ENCODE measurements at regions not wholly inside any gene's neighbourhood (a gene's known extent, or its start where the extent isn't known, plus 50 kb on each side); places are given as distances from the start of the nearest gene placed in this dataset.

GRCh38 chr7:32251659-32252058, 181.5 kb upstream of the PDE1C start:
- Histone ChIP-seq H3K4me2 (no peak overlapping the region), H3K9me3 (no peaks in the 10 kb centered on the region), H3K36me3 (replicated peaks in 1 of 2; ENCODE audit: control insufficient read depth in 1 of 2, insufficient read depth in 2 of 2, low read length in 1 of 2) (no peaks in the 10 kb centered on the region), H4K20me1 (ENCODE audit: insufficient read depth) (no peaks in the 10 kb centered on the region), H3K9ac (no peak overlapping the region), H3F3A (replicated peaks; ENCODE audit: insufficient read depth) (no peaks in the 10 kb centered on the region), H3K79me2 (ENCODE audit: insufficient read depth) (no peaks in the 10 kb centered on the region), H3K9me2 (no peaks in the 10 kb centered on the region), H3K27me3 (ENCODE audit: insufficient read depth) (peaks cover 16% of the 10 kb centered on the region; the same call in 1 of the 2 replicates), H3K4me1 (ENCODE audit: control insufficient read depth in 1 of 2, insufficient read depth in 2 of 2, low read depth in 1 of 2, low read length in 1 of 2) (no peaks in the 10 kb centered on the region), H2AFZ (ENCODE audit: low read depth) (no peak overlapping the region), H3K4me3 (ENCODE audit: low read depth in 2 of 2, low read length in 1 of 2) (no peak overlapping the region), H3K27ac (ENCODE audit: low read depth in 2 of 2, low read length in 1 of 2) (no peak overlapping the region)
- CTCF ChIA-PET = interaction anchor here (0.7 to 1.8 kb wide), 2 partner anchors 41 to 227 kb away, joined by 3 to 4 read pairs; no protein-coding TSS in a partner anchor
- POLR2A ChIA-PET = no interaction called here
- no peak for TF ChIP-seq FOSL2 (IDR thresholded peaks at IDR 0.05; ENCODE audit: borderline replicate concordance, low read depth)
- no peak for TF ChIP-seq RXRA (IDR thresholded peaks at IDR 0.05; ENCODE audit: borderline replicate concordance, low read depth)
- TF ChIP-seq POLR2AphosphoS5 (IDR thresholded peaks at IDR 0.05; ENCODE audit: low read depth, low read length) = no peak
- no peak for TF ChIP-seq RFX5 (IDR thresholded peaks at IDR 0.05; ENCODE audit: low read length)
- no peak for DNase-seq

DNA sequence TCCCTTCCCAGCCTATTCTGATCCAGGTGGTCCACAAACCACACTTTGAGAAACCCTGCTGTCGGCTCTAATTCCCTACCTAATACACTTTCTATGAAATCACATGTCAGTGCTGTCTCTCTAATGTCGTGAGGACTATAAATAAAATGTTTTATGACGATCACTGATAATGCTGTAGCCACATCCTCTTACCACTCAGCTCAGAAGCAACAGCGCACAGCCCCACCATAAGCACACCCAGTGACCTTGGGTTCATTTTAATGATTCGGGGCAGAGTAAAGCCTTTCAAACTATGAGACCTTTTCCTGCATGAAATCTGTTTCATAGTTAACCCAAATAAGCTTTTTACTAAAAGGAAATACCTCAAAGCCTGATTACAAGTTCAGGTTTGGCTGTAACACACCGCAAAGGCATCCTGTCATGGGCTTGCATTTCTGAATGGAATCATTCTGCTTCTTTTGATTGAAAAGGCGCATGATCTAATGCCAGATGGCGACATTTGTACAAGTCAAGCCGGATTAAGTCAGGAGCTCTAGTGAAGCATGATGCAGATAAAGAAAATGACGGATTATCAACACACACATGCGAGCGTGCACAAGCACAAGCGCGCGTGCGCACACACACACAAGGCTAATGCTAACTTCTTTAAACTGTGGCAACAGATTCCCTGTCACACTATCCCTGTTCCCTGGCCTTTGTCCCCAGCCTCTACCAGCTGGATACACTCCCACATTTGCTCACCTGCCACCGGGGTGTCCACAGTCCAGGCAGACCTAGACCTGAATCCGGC, 180.5 kb upstream of the PDE1C start:
- H4K20me1 ChIP-seq (ENCODE audit: insufficient read depth) = no peaks in the 10 kb centered on the region
- H3K4me3 ChIP-seq (ENCODE audit: low read depth in 2 of 2, low read length in 1 of 2) = no peak overlapping the region
- no peaks in the 10 kb centered on the region for H3K9me3 ChIP-seq
- no peaks in the 10 kb centered on the region for H3K79me2 ChIP-seq (ENCODE audit: insufficient read depth)
- ChIA-PET POLR2A (no interaction called here), CTCF (interaction anchor here (1.2 to 1.8 kb wide), 2 partner anchors 40 to 228 kb away, joined by 4 read pairs; no protein-coding TSS in a partner anchor)
- no peaks in the 10 kb centered on the region for H3K9me2 ChIP-seq
- H3K9ac ChIP-seq = no peak overlapping the region
- H3F3A ChIP-seq (replicated peaks; ENCODE audit: insufficient read depth) = no peaks in the 10 kb centered on the region
- H2AFZ ChIP-seq (ENCODE audit: low read depth) = no peak overlapping the region
- no peak overlapping the region for H3K4me2 ChIP-seq
- WGBS (ENCODE audit: low lambda C conversion rate) = 11% methylated on average over 18 of the region's 18 CpGs
- no peaks in the 10 kb centered on the region for H3K36me3 ChIP-seq (replicated peaks in 1 of 2; ENCODE audit: control insufficient read depth in 1 of 2, insufficient read depth in 2 of 2, low read length in 1 of 2)
- peaks cover 10% of the 10 kb centered on the region; the same call in 1 of the 2 replicates for H3K27me3 ChIP-seq (ENCODE audit: insufficient read depth)
- no peaks in the 10 kb centered on the region for H3K4me1 ChIP-seq (ENCODE audit: control insufficient read depth in 1 of 2, insufficient read depth in 2 of 2, low read depth in 1 of 2, low read length in 1 of 2)
- no peak for DNase-seq
- no peak overlapping the region for H3K27ac ChIP-seq (ENCODE audit: low read depth in 2 of 2, low read length in 1 of 2)
- no peak for TF ChIP-seq TCF12 (IDR thresholded peaks at IDR 0.05)
- no peak for TF ChIP-seq SIN3A (IDR thresholded peaks at IDR 0.05; ENCODE audit: borderline replicate concordance, low read depth, low read length)
- TF ChIP-seq FOXJ3 (CRISPR knock-in tag; IDR thresholded peaks at IDR 0.05) = no peak
- TF ChIP-seq, protein P1, sequence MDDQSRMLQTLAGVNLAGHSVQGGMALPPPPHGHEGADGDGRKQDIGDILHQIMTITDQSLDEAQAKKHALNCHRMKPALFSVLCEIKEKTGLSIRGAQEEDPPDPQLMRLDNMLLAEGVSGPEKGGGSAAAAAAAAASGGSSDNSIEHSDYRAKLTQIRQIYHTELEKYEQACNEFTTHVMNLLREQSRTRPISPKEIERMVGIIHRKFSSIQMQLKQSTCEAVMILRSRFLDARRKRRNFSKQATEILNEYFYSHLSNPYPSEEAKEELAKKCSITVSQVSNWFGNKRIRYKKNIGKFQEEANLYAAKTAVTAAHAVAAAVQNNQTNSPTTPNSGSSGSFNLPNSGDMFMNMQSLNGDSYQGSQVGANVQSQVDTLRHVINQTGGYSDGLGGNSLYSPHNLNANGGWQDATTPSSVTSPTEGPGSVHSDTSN (IDR thresholded peaks at IDR 0.05) = no peak
- no peak for TF ChIP-seq MEF2A (IDR thresholded peaks at IDR 0.05; ENCODE audit: borderline replicate concordance, low read depth)
- no peak for TF ChIP-seq FOSL2 (IDR thresholded peaks at IDR 0.05; ENCODE audit: borderline replicate concordance, low read depth)
- TF ChIP-seq, protein P2, sequence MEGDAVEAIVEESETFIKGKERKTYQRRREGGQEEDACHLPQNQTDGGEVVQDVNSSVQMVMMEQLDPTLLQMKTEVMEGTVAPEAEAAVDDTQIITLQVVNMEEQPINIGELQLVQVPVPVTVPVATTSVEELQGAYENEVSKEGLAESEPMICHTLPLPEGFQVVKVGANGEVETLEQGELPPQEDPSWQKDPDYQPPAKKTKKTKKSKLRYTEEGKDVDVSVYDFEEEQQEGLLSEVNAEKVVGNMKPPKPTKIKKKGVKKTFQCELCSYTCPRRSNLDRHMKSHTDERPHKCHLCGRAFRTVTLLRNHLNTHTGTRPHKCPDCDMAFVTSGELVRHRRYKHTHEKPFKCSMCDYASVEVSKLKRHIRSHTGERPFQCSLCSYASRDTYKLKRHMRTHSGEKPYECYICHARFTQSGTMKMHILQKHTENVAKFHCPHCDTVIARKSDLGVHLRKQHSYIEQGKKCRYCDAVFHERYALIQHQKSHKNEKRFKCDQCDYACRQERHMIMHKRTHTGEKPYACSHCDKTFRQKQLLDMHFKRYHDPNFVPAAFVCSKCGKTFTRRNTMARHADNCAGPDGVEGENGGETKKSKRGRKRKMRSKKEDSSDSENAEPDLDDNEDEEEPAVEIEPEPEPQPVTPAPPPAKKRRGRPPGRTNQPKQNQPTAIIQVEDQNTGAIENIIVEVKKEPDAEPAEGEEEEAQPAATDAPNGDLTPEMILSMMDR (IDR thresholded peaks at IDR 0.05) = no peak
- TF ChIP-seq TAF1 (IDR thresholded peaks at IDR 0.05; ENCODE audit: borderline replicate concordance, low read depth, low read length) = no peak
- TF ChIP-seq, protein P3, sequence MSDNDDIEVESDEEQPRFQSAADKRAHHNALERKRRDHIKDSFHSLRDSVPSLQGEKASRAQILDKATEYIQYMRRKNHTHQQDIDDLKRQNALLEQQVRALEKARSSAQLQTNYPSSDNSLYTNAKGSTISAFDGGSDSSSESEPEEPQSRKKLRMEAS (IDR thresholded peaks at IDR 0.05; ENCODE audit: low read depth) = no peak
- TF ChIP-seq, protein P4, sequence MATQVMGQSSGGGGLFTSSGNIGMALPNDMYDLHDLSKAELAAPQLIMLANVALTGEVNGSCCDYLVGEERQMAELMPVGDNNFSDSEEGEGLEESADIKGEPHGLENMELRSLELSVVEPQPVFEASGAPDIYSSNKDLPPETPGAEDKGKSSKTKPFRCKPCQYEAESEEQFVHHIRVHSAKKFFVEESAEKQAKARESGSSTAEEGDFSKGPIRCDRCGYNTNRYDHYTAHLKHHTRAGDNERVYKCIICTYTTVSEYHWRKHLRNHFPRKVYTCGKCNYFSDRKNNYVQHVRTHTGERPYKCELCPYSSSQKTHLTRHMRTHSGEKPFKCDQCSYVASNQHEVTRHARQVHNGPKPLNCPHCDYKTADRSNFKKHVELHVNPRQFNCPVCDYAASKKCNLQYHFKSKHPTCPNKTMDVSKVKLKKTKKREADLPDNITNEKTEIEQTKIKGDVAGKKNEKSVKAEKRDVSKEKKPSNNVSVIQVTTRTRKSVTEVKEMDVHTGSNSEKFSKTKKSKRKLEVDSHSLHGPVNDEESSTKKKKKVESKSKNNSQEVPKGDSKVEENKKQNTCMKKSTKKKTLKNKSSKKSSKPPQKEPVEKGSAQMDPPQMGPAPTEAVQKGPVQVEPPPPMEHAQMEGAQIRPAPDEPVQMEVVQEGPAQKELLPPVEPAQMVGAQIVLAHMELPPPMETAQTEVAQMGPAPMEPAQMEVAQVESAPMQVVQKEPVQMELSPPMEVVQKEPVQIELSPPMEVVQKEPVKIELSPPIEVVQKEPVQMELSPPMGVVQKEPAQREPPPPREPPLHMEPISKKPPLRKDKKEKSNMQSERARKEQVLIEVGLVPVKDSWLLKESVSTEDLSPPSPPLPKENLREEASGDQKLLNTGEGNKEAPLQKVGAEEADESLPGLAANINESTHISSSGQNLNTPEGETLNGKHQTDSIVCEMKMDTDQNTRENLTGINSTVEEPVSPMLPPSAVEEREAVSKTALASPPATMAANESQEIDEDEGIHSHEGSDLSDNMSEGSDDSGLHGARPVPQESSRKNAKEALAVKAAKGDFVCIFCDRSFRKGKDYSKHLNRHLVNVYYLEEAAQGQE (IDR thresholded peaks at IDR 0.05; ENCODE audit: low read depth, low read length) = no peak
- TF ChIP-seq FOXM1 (IDR thresholded peaks at IDR 0.05; ENCODE audit: low read depth) = no peak
- TF ChIP-seq, protein P5, sequence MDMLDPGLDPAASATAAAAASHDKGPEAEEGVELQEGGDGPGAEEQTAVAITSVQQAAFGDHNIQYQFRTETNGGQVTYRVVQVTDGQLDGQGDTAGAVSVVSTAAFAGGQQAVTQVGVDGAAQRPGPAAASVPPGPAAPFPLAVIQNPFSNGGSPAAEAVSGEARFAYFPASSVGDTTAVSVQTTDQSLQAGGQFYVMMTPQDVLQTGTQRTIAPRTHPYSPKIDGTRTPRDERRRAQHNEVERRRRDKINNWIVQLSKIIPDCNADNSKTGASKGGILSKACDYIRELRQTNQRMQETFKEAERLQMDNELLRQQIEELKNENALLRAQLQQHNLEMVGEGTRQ (IDR thresholded peaks at IDR 0.05; ENCODE audit: borderline replicate concordance, low read depth, low read length) = no peak
- no peak for TF ChIP-seq RFX5 (IDR thresholded peaks at IDR 0.05; ENCODE audit: low read length)
- no peak for TF ChIP-seq CHD2 (IDR thresholded peaks at IDR 0.05; ENCODE audit: low read length, partially characterized antibody)
- no peak for TF ChIP-seq YY1 (IDR thresholded peaks at IDR 0.05; ENCODE audit: low read depth)

All from SK-N-SH (cell line).